MV-4-11 (cell line): ENCODE measurements at regions not wholly inside any gene's neighbourhood (a gene's known extent, or its start where the extent isn't known, plus 50 kb on each side); places are given as distances from the start of the nearest gene placed in this dataset.

Experiments
- DNase-seq: peaks from one replicate; lab custom pipeline; 2025; lab: John Stamatoyannopoulos, UW

GRCh38 chr18:41042866-41043265 lies 912.2 kb upstream of the PIK3C3 start:
- no peak for DNase-seq

- DNase-seq: no peak
Observed at GRCh38 chr18:41038071-41038470, 917.0 kb upstream of the PIK3C3 start.

- DNase-seq: no peak
Observed at GRCh38 chr18:41036346-41036745, 918.7 kb upstream of the PIK3C3 start.

GRCh38 chr18:41034413-41034812 lies 920.6 kb upstream of the PIK3C3 start:
- no peak for DNase-seq

- DNase-seq: no peak
Observed at GRCh38 chr18:41025666-41026065, 929.4 kb upstream of the PIK3C3 start.

GRCh38 chr18:41024792-41025191 lies 930.2 kb upstream of the PIK3C3 start:
- DNase-seq: no peak

- DNase-seq: no peak
Observed at GRCh38 chr18:41022484-41022883, 932.5 kb upstream of the PIK3C3 start.

- DNase-seq: no peak
Observed at GRCh38 chr18:41021089-41021488, 933.9 kb upstream of the PIK3C3 start.

GRCh38 chr18:41012194-41012593 lies 942.8 kb upstream of the PIK3C3 start:
- DNase-seq: no peak

- DNase-seq: no peak
Observed at GRCh38 chr18:41009926-41010325, 945.1 kb upstream of the PIK3C3 start.

- DNase-seq: no peak
Observed at GRCh38 chr18:41004324-41004723, 950.7 kb upstream of the PIK3C3 start.

- no peak for DNase-seq
Observed at GRCh38 chr18:40995529-40995928, 959.5 kb upstream of the PIK3C3 start.

- no peak for DNase-seq
Observed at GRCh38 chr18:40993363-40993762, 961.7 kb upstream of the PIK3C3 start.

- no peak for DNase-seq
Observed at GRCh38 chr18:40987581-40987980, 967.5 kb upstream of the PIK3C3 start.

GRCh38 chr18:40985436-40985835 lies 969.6 kb upstream of the PIK3C3 start:
- no peak for DNase-seq

GRCh38 chr18:40984856-40985255 lies 970.2 kb upstream of the PIK3C3 start:
- DNase-seq: no peak

- DNase-seq: no peak
Observed at GRCh38 chr18:40983835-40984234, 971.2 kb upstream of the PIK3C3 start.

GRCh38 chr18:40980171-40980570 lies 974.9 kb upstream of the PIK3C3 start:
- no peak for DNase-seq

- DNase-seq: no peak
Observed at GRCh38 chr18:40976050-40976449, 979.0 kb upstream of the PIK3C3 start.

- no peak for DNase-seq
Observed at GRCh38 chr18:40974448-40974847, 980.6 kb upstream of the PIK3C3 start.

GRCh38 chr18:40962784-40963183 lies 992.2 kb upstream of the PIK3C3 start:
- no peak for DNase-seq

GRCh38 chr18:40957533-40958070 lies 997.4 kb upstream of the PIK3C3 start:
- DNase-seq: no peak

GRCh38 chr18:40956213-40956612 lies 998.8 kb upstream of the PIK3C3 start:
- no peak for DNase-seq

- no peak for DNase-seq
Observed at GRCh38 chr18:40955351-40955750, 999.7 kb upstream of the PIK3C3 start.
